ENCODE measurements at regions not wholly inside any gene's neighbourhood (a gene's known extent, or its start where the extent isn't known, plus 50 kb on each side); places are given as distances from the start of the nearest gene placed in this dataset.

GRCh38 chr1:30041741-30042437 is 681.5 kb downstream of the MATN1 start:
- H3K27me3 ChIP-seq = no peaks in the 10 kb centered on the region
- WGBS, 2 donors = 86 to 94% methylated on average over 4 to 8 of the region's 8 CpGs
- no peaks in the 10 kb centered on the region for H3K36me3 ChIP-seq
- H3K27ac ChIP-seq = no peak overlapping the region
- no peaks in the 10 kb centered on the region for H3K4me1 ChIP-seq
- peaks cover 0 to 22% (median 0%) of the 10 kb centered on the region in 4 donors for H3K9me3 ChIP-seq
- no peak for TF ChIP-seq CTCF (IDR thresholded peaks at IDR 0.05)
- no peak for TF ChIP-seq EP300 (IDR thresholded peaks at IDR 0.05)
- no peak for TF ChIP-seq POLR2A (IDR thresholded peaks at IDR 0.05)
- DNase-seq (ENCODE audit: low spot score in 2 of 2) = no peak
- H3K4me3 ChIP-seq = no peak overlapping the region

- 89 to 92% methylated on average over 8 of the region's 8 CpGs for WGBS, 2 donors
Measured at GRCh38 chr1:30040081-30041019, 683.0 kb downstream of the MATN1 start.

GRCh38 chr1:30039354-30040080 is 683.9 kb downstream of the MATN1 start:
- Histone ChIP-seq H3K27me3 (no peaks in the 10 kb centered on the region), H3K4me1 (no peaks in the 10 kb centered on the region), H3K36me3 (no peaks in the 10 kb centered on the region), H3K4me3 (no peak overlapping the region), H3K9me3 (peaks cover 0 to 22% (median 0%) of the 10 kb centered on the region in 4 donors), H3K27ac (no peak overlapping the region)
- no peak for TF ChIP-seq EP300 (IDR thresholded peaks at IDR 0.05)
- no peak for TF ChIP-seq CTCF (IDR thresholded peaks at IDR 0.05)
- TF ChIP-seq POLR2A (IDR thresholded peaks at IDR 0.05) = no peak
- WGBS, 2 donors = 78 to 81% methylated on average over 10 of the region's 10 CpGs
- no peak for DNase-seq (ENCODE audit: low spot score in 2 of 2)

More at GRCh38 chr1:30040081-30041019, 683.0 kb downstream of the MATN1 start:
- H3K4me3 ChIP-seq = no peak overlapping the region
- peaks cover 0 to 22% (median 0%) of the 10 kb centered on the region in 4 donors for H3K9me3 ChIP-seq
- no peaks in the 10 kb centered on the region for H3K36me3 ChIP-seq
- H3K4me1 ChIP-seq = no peaks in the 10 kb centered on the region
- H3K27me3 ChIP-seq = no peaks in the 10 kb centered on the region
- no peak for TF ChIP-seq CTCF (IDR thresholded peaks at IDR 0.05)
- TF ChIP-seq POLR2A (IDR thresholded peaks at IDR 0.05) = no peak
- no peak for TF ChIP-seq EP300 (IDR thresholded peaks at IDR 0.05)
- no peak overlapping the region for H3K27ac ChIP-seq
- no peak for DNase-seq (ENCODE audit: low spot score in 2 of 2)

GRCh38 chr1:30038134-30039025 is 685.0 kb downstream of the MATN1 start:
- no peak for DNase-seq (ENCODE audit: low spot score in 2 of 2)
- TF ChIP-seq EP300 (IDR thresholded peaks at IDR 0.05) = no peak
- TF ChIP-seq CTCF (IDR thresholded peaks at IDR 0.05) = no peak
- no peak for TF ChIP-seq POLR2A (IDR thresholded peaks at IDR 0.05)
- H3K4me3 ChIP-seq = no peak overlapping the region

More at GRCh38 chr1:30038134-30039025, 685.0 kb downstream of the MATN1 start:
- H3K27ac ChIP-seq = no peak overlapping the region
- H3K9me3 ChIP-seq = peaks cover 0 to 16% (median 0%) of the 10 kb centered on the region in 4 donors
- H3K36me3 ChIP-seq = no peaks in the 10 kb centered on the region
- no peaks in the 10 kb centered on the region for H3K4me1 ChIP-seq
- no peaks in the 10 kb centered on the region for H3K27me3 ChIP-seq
- WGBS, 2 donors = 56 to 66% methylated on average over 9 of the region's 9 CpGs
